22Rv1 (cell line): ENCODE measurements at regions not wholly inside any gene's neighbourhood (a gene's known extent, or its start where the extent isn't known, plus 50 kb on each side); places are given as distances from the start of the nearest gene placed in this dataset.

Experiments used
- ZFX ChIP-seq: fragments of 450-650 bp; IDR thresholded peaks from 2 replicates; pipeline ENCODE4 v1.6.1; 2017; ENCODE audit warnings: antibody characterized with exemption, borderline replicate concordance
- TF ChIP-seq, protein P1 (sequence below): fragments of 450-650 bp; IDR thresholded peaks from 2 replicates; pipeline ENCODE4 v1.5.1; 2017; ENCODE audit warnings: mild to moderate bottlenecking

DNA sequence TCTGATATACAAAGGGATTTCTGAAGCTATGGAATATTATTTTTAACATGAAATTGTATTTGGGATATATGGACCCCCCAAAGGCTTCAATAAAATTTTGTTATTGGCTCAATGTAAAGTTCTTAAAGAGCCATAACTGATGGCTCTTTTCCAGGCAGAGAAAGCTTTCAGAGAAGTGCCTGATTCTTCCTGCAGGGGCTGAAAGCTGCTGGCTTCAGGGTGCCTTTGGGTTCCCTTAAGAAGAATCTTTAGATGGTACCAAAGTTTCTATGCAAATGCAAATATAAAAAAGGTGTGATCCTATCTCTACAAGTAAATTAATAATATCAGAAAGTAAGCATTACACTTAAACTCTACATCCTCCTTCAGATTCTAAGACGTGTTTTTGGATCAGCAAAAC lies 72.6 kb downstream of the NR2F2 start:
- TF ChIP-seq, protein P1, sequence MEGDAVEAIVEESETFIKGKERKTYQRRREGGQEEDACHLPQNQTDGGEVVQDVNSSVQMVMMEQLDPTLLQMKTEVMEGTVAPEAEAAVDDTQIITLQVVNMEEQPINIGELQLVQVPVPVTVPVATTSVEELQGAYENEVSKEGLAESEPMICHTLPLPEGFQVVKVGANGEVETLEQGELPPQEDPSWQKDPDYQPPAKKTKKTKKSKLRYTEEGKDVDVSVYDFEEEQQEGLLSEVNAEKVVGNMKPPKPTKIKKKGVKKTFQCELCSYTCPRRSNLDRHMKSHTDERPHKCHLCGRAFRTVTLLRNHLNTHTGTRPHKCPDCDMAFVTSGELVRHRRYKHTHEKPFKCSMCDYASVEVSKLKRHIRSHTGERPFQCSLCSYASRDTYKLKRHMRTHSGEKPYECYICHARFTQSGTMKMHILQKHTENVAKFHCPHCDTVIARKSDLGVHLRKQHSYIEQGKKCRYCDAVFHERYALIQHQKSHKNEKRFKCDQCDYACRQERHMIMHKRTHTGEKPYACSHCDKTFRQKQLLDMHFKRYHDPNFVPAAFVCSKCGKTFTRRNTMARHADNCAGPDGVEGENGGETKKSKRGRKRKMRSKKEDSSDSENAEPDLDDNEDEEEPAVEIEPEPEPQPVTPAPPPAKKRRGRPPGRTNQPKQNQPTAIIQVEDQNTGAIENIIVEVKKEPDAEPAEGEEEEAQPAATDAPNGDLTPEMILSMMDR = no peak
- TF ChIP-seq ZFX = no peak
